Hematopoietic multipotent progenitor cell (in vitro differentiated cells): ENCODE measurements at regions not wholly inside any gene's neighbourhood (a gene's known extent, or its start where the extent isn't known, plus 50 kb on each side); places are given as distances from the start of the nearest gene placed in this dataset.

Source experiments
- DNase-seq, 3 donors: peaks; one replicate each; pipeline ENCODE4 v3.0.0-alpha.2; 2011 to 2015; ENCODE audit warnings: low read depth in 2 of 3, low spot score in 2 of 3

GRCh38 chrX:2640436-2641150 is 50.5 kb upstream of the CD99 start:
- no peak for DNase-seq

- DNase-seq: peak in 1 of 3 donors; percentile 29
Observed at GRCh38 chrX:2638279-2638678, 52.8 kb upstream of the CD99 start.

GRCh38 chrX:2635342-2635741 is 55.8 kb upstream of the CD99 start:
- no peak for DNase-seq

- DNase-seq: no peak
Observed at GRCh38 chrX:2632533-2633504, 58.3 kb upstream of the CD99 start.

- no peak for DNase-seq
Observed at GRCh38 chrX:2631743-2632532, 59.2 kb upstream of the CD99 start.

- peak in 2 of 3 donors; percentile 11 to 50 for DNase-seq
Observed at GRCh38 chrX:2630935-2631742, 60.0 kb upstream of the CD99 start.

- peak in 2 of 3 donors; percentile 24 to 52 for DNase-seq
Observed at GRCh38 chrX:2630008-2630934, 60.8 kb upstream of the CD99 start.

GRCh38 chrX:2629316-2630007 is 61.6 kb upstream of the CD99 start:
- peak in 2 of 3 donors; percentile 12 to 46 for DNase-seq

GRCh38 chrX:2628751-2629315 is 62.3 kb upstream of the CD99 start:
- DNase-seq: no peak

GRCh38 chrX:2627272-2627867 is 63.7 kb upstream of the CD99 start:
- DNase-seq: peak in 2 of 3 donors; percentile 67 to 82

- DNase-seq: no peak
Observed at GRCh38 chrX:2626750-2627149, 64.3 kb upstream of the CD99 start.

GRCh38 chrX:2620576-2620975 is 70.5 kb upstream of the CD99 start:
- no peak for DNase-seq

GRCh38 chrX:2618516-2618915 is 72.6 kb upstream of the CD99 start:
- DNase-seq: peak in 1 of 3 donors; percentile 69

GRCh38 chrX:2614911-2615310 is 76.2 kb upstream of the CD99 start:
- peak in 2 of 3 donors; percentile 88 to 94 for DNase-seq

- DNase-seq: peak in 2 of 3 donors; percentile 43 to 46
Observed at GRCh38 chrX:2610246-2611170, 80.6 kb upstream of the CD99 start.

GRCh38 chrX:2609431-2610238 is 81.5 kb upstream of the CD99 start:
- peak in 1 of 3 donors; percentile 17 for DNase-seq
